RKO (cell line): ENCODE measurements at regions not wholly inside any gene's neighbourhood (a gene's known extent, or its start where the extent isn't known, plus 50 kb on each side); places are given as distances from the start of the nearest gene placed in this dataset.

ENCODE experiments used
- DNase-seq: peaks from one replicate; pipeline ENCODE4 v3.0.0-alpha.2; 2016; ENCODE audit warnings: low spot score

GRCh38 chrX:68945603-68946228 is 116.9 kb downstream of the EFNB1 start:
- peak; percentile 29 for DNase-seq

GRCh38 chrX:68945081-68945602 is 116.3 kb downstream of the EFNB1 start:
- DNase-seq, result no peak

- DNase-seq, result no peak
Observed at GRCh38 chrX:68944211-68944610, 115.4 kb downstream of the EFNB1 start.

GRCh38 chrX:68942840-68943239 is 114.0 kb downstream of the EFNB1 start:
- DNase-seq, result no peak

- DNase-seq, result no peak
Observed at GRCh38 chrX:68942104-68942503, 113.3 kb downstream of the EFNB1 start.

GRCh38 chrX:68941385-68941952 is 112.6 kb downstream of the EFNB1 start:
- DNase-seq, result no peak

- no peak for DNase-seq
Observed at GRCh38 chrX:68940601-68941000, 111.8 kb downstream of the EFNB1 start.

- DNase-seq, result no peak
Observed at GRCh38 chrX:68939868-68940267, 111.0 kb downstream of the EFNB1 start.

- no peak for DNase-seq
Observed at GRCh38 chrX:68938244-68939004, 109.6 kb downstream of the EFNB1 start.

GRCh38 chrX:68937581-68937980 is 108.8 kb downstream of the EFNB1 start:
- no peak for DNase-seq

GRCh38 chrX:68936608-68937007 is 107.8 kb downstream of the EFNB1 start:
- DNase-seq, result peak; percentile 47

- DNase-seq, result no peak
Observed at GRCh38 chrX:68936126-68936525, 107.3 kb downstream of the EFNB1 start.

- DNase-seq, result no peak
Observed at GRCh38 chrX:68935362-68935761, 106.5 kb downstream of the EFNB1 start.

GRCh38 chrX:68934922-68935321 is 106.1 kb downstream of the EFNB1 start:
- DNase-seq, result no peak

GRCh38 chrX:68934421-68934820 is 105.6 kb downstream of the EFNB1 start:
- DNase-seq, result no peak

GRCh38 chrX:68932611-68933010 is 103.8 kb downstream of the EFNB1 start:
- no peak for DNase-seq

- DNase-seq, result no peak
Observed at GRCh38 chrX:68931345-68931744, 102.5 kb downstream of the EFNB1 start.

GRCh38 chrX:68930542-68931317 is 101.9 kb downstream of the EFNB1 start:
- DNase-seq, result no peak

- no peak for DNase-seq
Observed at GRCh38 chrX:68929332-68930150, 100.7 kb downstream of the EFNB1 start.

GRCh38 chrX:68928401-68928800 is 99.6 kb downstream of the EFNB1 start:
- no peak for DNase-seq

GRCh38 chrX:68927178-68927577 is 98.4 kb downstream of the EFNB1 start:
- no peak for DNase-seq

- no peak for DNase-seq
Observed at GRCh38 chrX:68923147-68923546, 94.3 kb downstream of the EFNB1 start.
